HepG2 (cell line): ENCODE measurements at regions not wholly inside any gene's neighbourhood (a gene's known extent, or its start where the extent isn't known, plus 50 kb on each side); places are given as distances from the start of the nearest gene placed in this dataset.

Source experiments
- BCLAF1 ChIP-seq: fragments of 450-650 bp; IDR thresholded peaks from 2 replicates; pipeline ENCODE4 v1.6.1; 2017; ENCODE audit warnings: mild to moderate bottlenecking
- CREB3 ChIP-seq: sonication (generic); formaldehyde crosslinking; IDR thresholded peaks from 2 replicates; pipeline ENCODE4 v1.5.0; 2020; ENCODE audit warnings: missing genetic modification reagents
- ETS1 ChIP-seq: sonication (generic); formaldehyde crosslinking; IDR thresholded peaks from 2 replicates; pipeline ENCODE4 v1.4.0; 2020; ENCODE audit warnings: missing genetic modification reagents
- IKZF1 ChIP-seq: fragments of 450-650 bp; IDR thresholded peaks from 2 replicates; pipeline ENCODE4 v1.7.1; 2016
- NBN ChIP-seq: fragments of 450-650 bp; conservative IDR thresholded peaks from 2 replicates; pipeline ENCODE4 v1.6.1; 2017
- POLR2AphosphoS5 ChIP-seq: IDR thresholded peaks from 2 replicates; pipeline ENCODE4 v1.6.1; 2012; ENCODE audit warnings: low read depth, low read length
- REST ChIP-seq, 2 experiments: IDR thresholded peaks; 2 replicates each; pipeline ENCODE4 v1.6.1; 2011 to 2012; ENCODE audit warnings: low read length in 2 of 2, borderline replicate concordance in 1 of 2, low read depth in 1 of 2, mild to moderate bottlenecking in 1 of 2, moderate library complexity in 1 of 2
- TIGD3 ChIP-seq: sonication (generic); formaldehyde crosslinking; IDR thresholded peaks from 2 replicates; pipeline ENCODE4 v1.5.1; 2020; ENCODE audit warnings: mild to moderate bottlenecking, missing genetic modification reagents, borderline replicate concordance
- ZBTB43 ChIP-seq: sonication (generic); formaldehyde crosslinking; conservative IDR thresholded peaks from 2 replicates; pipeline ENCODE4 v1.4.0; 2020; ENCODE audit warnings: missing genetic modification reagents
- ZUFSP ChIP-seq: sonication (generic); formaldehyde crosslinking; IDR thresholded peaks from 2 replicates; pipeline ENCODE4 v1.9.0; 2021; ENCODE audit warnings: missing genetic modification reagents, mild to moderate bottlenecking, borderline replicate concordance

- TF ChIP-seq ZUFSP (no peak), CREB3 (CRISPR knock-in tag) (no peak), REST (IDR thresholded peaks at IDR 0.05; ENCODE audit: borderline replicate concordance in 1 of 2, low read depth in 1 of 2, low read length in 2 of 2) (no peak), POLR2AphosphoS5 (no peak), NBN (no peak), BCLAF1 (no peak), IKZF1 (no peak), ETS1 (CRISPR knock-in tag) (no peak), TIGD3 (CRISPR knock-in tag) (no peak), ZBTB43 (CRISPR knock-in tag) (no peak)
These were observed 79.0 kb upstream of the DAP start for GRCh38 chr5:10839916-10840599.
